ENCODE measurements at regions not wholly inside any gene's neighbourhood (a gene's known extent, or its start where the extent isn't known, plus 50 kb on each side); places are given as distances from the start of the nearest gene placed in this dataset.

GRCh38 chr5:50923768-50924494, 257.5 kb downstream of the PARP8 start:
- TF ChIP-seq CTCF (IDR thresholded peaks at IDR 0.05; ENCODE audit: borderline replicate concordance, extremely low read depth, insufficient read depth), result no peak
- intact Hi-C loops (cut with DNase I), result no loop called here
- no peak overlapping the region for H3K4me3 ChIP-seq (ENCODE audit: low read length in 3 of 3)

GRCh38 chr5:50927953-50928352, 261.5 kb downstream of the PARP8 start:
- TF ChIP-seq CTCF (IDR thresholded peaks at IDR 0.05; ENCODE audit: borderline replicate concordance, extremely low read depth, insufficient read depth), result no peak
- no peaks in the 10 kb centered on the region for H3K27me3 ChIP-seq (ENCODE audit: control insufficient read depth, insufficient read depth, low read length)
- intact Hi-C loops (cut with DNase I), result no loop called here
- no peaks in the 10 kb centered on the region for H3K36me3 ChIP-seq (ENCODE audit: control insufficient read depth in 2 of 3, insufficient read depth in 3 of 3, low read length in 3 of 3)
- no peak for DNase-seq
- H3K4me1 ChIP-seq (ENCODE audit: control insufficient read depth in 2 of 3, insufficient read depth in 2 of 3, low read depth in 1 of 3, low read length in 3 of 3), result no peaks in the 10 kb centered on the region
- H3K4me3 ChIP-seq (ENCODE audit: low read length in 3 of 3), result no peak overlapping the region
- H3K27ac ChIP-seq (ENCODE audit: low read depth in 2 of 2, low read length in 2 of 2), result no peak overlapping the region
- H3K9ac ChIP-seq (ENCODE audit: low read length in 3 of 3), result no peak overlapping the region
- no peak for FAIRE-seq
- no peaks in the 10 kb centered on the region for H3K9me3 ChIP-seq (ENCODE audit: control insufficient read depth in 2 of 3, insufficient read depth in 1 of 3, low read length in 3 of 3)

More at GRCh38 chr5:50923768-50924494, 257.5 kb downstream of the PARP8 start:
- no peaks in the 10 kb centered on the region for H3K27me3 ChIP-seq (ENCODE audit: control insufficient read depth, insufficient read depth, low read length)
- no peak overlapping the region for H3K9ac ChIP-seq (ENCODE audit: low read length in 3 of 3)
- H3K27ac ChIP-seq (ENCODE audit: low read depth in 2 of 2, low read length in 2 of 2), result no peak overlapping the region
- no peaks in the 10 kb centered on the region for H3K9me3 ChIP-seq (ENCODE audit: control insufficient read depth in 2 of 3, insufficient read depth in 1 of 3, low read length in 3 of 3)
- no peak for FAIRE-seq
- H3K36me3 ChIP-seq (ENCODE audit: control insufficient read depth in 2 of 3, insufficient read depth in 3 of 3, low read length in 3 of 3), result no peaks in the 10 kb centered on the region
- H3K4me1 ChIP-seq (ENCODE audit: control insufficient read depth in 2 of 3, insufficient read depth in 2 of 3, low read depth in 1 of 3, low read length in 3 of 3), result no peaks in the 10 kb centered on the region
- peak in 1 of 5 donors; percentile 69 for DNase-seq

- no peaks in the 10 kb centered on the region for H3K27me3 ChIP-seq (ENCODE audit: control insufficient read depth, insufficient read depth, low read length)
- no peaks in the 10 kb centered on the region for H3K4me1 ChIP-seq (ENCODE audit: control insufficient read depth in 2 of 3, insufficient read depth in 2 of 3, low read depth in 1 of 3, low read length in 3 of 3)
- no peak overlapping the region for H3K4me3 ChIP-seq (ENCODE audit: low read length in 3 of 3)
- TF ChIP-seq CTCF (IDR thresholded peaks at IDR 0.05; ENCODE audit: borderline replicate concordance, extremely low read depth, insufficient read depth), result no peak
- no peak overlapping the region for H3K9ac ChIP-seq (ENCODE audit: low read length in 3 of 3)
- FAIRE-seq (no peak), DNase-seq (no peak)
- no peaks in the 10 kb centered on the region for H3K36me3 ChIP-seq (ENCODE audit: control insufficient read depth in 2 of 3, insufficient read depth in 3 of 3, low read length in 3 of 3)
- H3K9me3 ChIP-seq (ENCODE audit: control insufficient read depth in 2 of 3, insufficient read depth in 1 of 3, low read length in 3 of 3), result no peaks in the 10 kb centered on the region
- no peak overlapping the region for H3K27ac ChIP-seq (ENCODE audit: low read depth in 2 of 2, low read length in 2 of 2)
- intact Hi-C loops (cut with DNase I), result no loop called here
These were observed 262.7 kb downstream of the PARP8 start for GRCh38 chr5:50929174-50929573.

- no peak for TF ChIP-seq CTCF (IDR thresholded peaks at IDR 0.05; ENCODE audit: borderline replicate concordance, extremely low read depth, insufficient read depth)
These were observed 267.9 kb downstream of the PARP8 start for GRCh38 chr5:50934343-50934742.

More at GRCh38 chr5:50934343-50934742, 267.9 kb downstream of the PARP8 start:
- Histone ChIP-seq H3K27ac (ENCODE audit: low read depth in 2 of 2, low read length in 2 of 2) (no peak overlapping the region), H3K4me1 (ENCODE audit: control insufficient read depth in 2 of 3, insufficient read depth in 2 of 3, low read depth in 1 of 3, low read length in 3 of 3) (no peaks in the 10 kb centered on the region), H3K9ac (ENCODE audit: low read length in 3 of 3) (no peak overlapping the region), H3K27me3 (ENCODE audit: control insufficient read depth, insufficient read depth, low read length) (no peaks in the 10 kb centered on the region), H3K9me3 (ENCODE audit: control insufficient read depth in 2 of 3, insufficient read depth in 1 of 3, low read length in 3 of 3) (no peaks in the 10 kb centered on the region), H3K4me3 (ENCODE audit: low read length in 3 of 3) (no peak overlapping the region), H3K36me3 (ENCODE audit: control insufficient read depth in 2 of 3, insufficient read depth in 3 of 3, low read length in 3 of 3) (no peaks in the 10 kb centered on the region)
- no peak for DNase-seq
- FAIRE-seq, result no peak
- intact Hi-C loops (cut with DNase I), result no loop called here
